Skeletal muscle satellite cell (primary cell): ENCODE measurements at regions not wholly inside any gene's neighbourhood (a gene's known extent, or its start where the extent isn't known, plus 50 kb on each side); places are given as distances from the start of the nearest gene placed in this dataset.

Experiments
- H3K27me3 ChIP-seq: 2 replicates; pipeline ENCODE4 v1.7.0; 2013; ENCODE audit warnings: low read length; ENCODE audit not compliant: control insufficient read depth, insufficient read depth
- H3K36me3 ChIP-seq: 2 replicates; pipeline ENCODE4 v1.7.0; 2013; ENCODE audit warnings: mild to moderate bottlenecking, control low read depth, low read length; ENCODE audit not compliant: insufficient read depth
- H3K4me1 ChIP-seq: 2 replicates; pipeline ENCODE4 v1.7.0; 2013; ENCODE audit warnings: low read length; ENCODE audit not compliant: control insufficient read depth, insufficient read depth
- H3K4me2 ChIP-seq: 2 replicates; pipeline ENCODE4 v1.7.0; 2013; ENCODE audit warnings: mild to moderate bottlenecking, low read length
- H3K4me3 ChIP-seq: 2 replicates; pipeline ENCODE4 v1.7.0; 2013; ENCODE audit warnings: low read length
- H3K9ac ChIP-seq: 2 replicates; pipeline ENCODE4 v1.7.0; 2013; ENCODE audit warnings: mild to moderate bottlenecking, low read depth, low read length, moderate library complexity
- H3K9me3 ChIP-seq: replicated peaks from 2 replicates; pipeline ENCODE4 v1.7.0; 2013; ENCODE audit warnings: mild to moderate bottlenecking, control low read depth, low read length

DNA sequence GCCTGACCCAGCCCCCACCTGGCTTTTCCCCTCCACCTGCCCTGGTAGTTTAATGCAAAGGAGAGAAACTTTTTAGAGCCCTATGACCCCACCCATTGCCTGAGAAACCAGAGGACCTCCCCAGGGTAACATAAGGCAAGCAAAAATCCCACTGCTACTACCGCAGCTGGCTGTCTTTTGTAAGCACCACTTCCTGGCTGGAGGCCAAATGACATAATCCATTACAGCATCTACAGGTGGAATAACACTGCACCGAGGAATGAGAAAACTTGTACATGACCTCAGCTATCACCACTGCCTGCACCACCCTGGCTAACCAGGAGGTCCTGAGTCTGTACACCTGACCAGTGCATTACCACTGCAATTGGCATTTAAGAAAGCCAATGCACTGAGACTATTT is 149.6 kb upstream of the GALNT5 start:
- no peaks in the 10 kb centered on the region for H3K9me3 ChIP-seq
- no peaks in the 10 kb centered on the region for H3K36me3 ChIP-seq
- H3K4me2 ChIP-seq = no peak overlapping the region
- no peak overlapping the region for H3K4me3 ChIP-seq
- H3K4me1 ChIP-seq = no peaks in the 10 kb centered on the region
- no peaks in the 10 kb centered on the region for H3K27me3 ChIP-seq
- no peak overlapping the region for H3K9ac ChIP-seq

DNA sequence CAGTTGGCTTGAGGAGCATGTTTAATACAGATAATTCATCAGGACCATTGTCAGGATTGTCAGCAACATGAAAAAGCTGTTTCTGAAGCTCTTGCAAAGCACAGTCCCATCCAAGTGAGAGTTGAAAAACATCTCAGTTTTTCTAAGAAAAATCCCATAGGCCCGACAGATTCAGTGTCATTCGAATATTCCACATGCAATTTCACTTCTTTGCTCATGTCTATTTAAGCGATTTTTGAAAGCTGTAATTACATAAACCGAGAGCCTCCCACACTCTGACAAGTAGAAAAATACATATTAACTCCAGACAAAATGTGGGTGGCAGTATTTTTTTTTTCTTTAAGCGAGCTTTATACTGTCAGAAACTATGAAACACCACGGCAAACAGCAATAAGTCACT is 134.7 kb upstream of the GALNT5 start:
- no peaks in the 10 kb centered on the region for H3K9me3 ChIP-seq
- H3K4me3 ChIP-seq = no peak overlapping the region
- H3K4me2 ChIP-seq = no peak overlapping the region
- no peak overlapping the region for H3K9ac ChIP-seq
- H3K27me3 ChIP-seq = no peaks in the 10 kb centered on the region
- H3K4me1 ChIP-seq = no peaks in the 10 kb centered on the region
- H3K36me3 ChIP-seq = no peaks in the 10 kb centered on the region

DNA sequence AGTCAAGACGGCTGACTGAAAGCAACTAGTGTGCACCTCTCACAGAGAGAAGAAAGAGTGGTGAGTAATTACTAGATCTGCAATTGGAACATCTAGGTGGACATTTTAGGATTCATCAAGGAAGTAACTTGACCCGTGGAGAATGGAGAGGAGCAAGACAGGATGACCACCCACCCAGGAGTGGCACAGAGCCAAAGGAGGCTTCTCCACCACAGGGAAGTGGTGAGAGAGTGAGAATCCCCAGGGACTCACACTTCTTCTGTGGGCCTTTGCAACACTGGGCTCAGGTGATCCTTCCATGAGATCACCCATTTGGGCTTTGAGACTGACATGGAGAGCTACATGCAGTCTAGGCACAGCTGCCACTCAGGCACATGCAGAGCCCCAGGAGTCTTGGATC is 132.8 kb upstream of the GALNT5 start:
- Histone ChIP-seq H3K36me3 (no peaks in the 10 kb centered on the region), H3K4me2 (no peak overlapping the region), H3K9ac (no peak overlapping the region), H3K4me3 (no peak overlapping the region), H3K27me3 (no peaks in the 10 kb centered on the region), H3K9me3 (no peaks in the 10 kb centered on the region), H3K4me1 (no peaks in the 10 kb centered on the region)

DNA sequence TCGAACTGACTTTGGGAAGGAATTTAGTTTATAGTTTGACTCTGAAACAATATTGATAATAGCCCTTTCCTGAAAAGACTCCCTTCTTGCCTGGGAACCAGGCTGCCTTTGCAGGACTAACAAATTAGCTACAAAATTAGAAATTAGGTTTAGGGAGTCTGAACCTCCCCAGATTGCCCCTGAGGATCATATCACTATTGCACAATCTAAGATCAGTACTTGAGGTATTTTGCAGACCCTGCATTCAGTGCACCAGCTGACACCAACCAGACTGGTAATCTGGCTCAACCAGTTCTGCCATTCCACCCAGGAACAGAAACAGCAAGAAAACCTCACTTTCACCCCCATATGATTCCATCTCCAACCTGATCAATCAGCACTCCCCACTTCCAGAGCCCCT is 131.8 kb upstream of the GALNT5 start:
- no peaks in the 10 kb centered on the region for H3K9me3 ChIP-seq
- no peaks in the 10 kb centered on the region for H3K36me3 ChIP-seq
- no peak overlapping the region for H3K4me3 ChIP-seq
- no peaks in the 10 kb centered on the region for H3K27me3 ChIP-seq
- H3K9ac ChIP-seq = no peak overlapping the region
- no peak overlapping the region for H3K4me2 ChIP-seq
- no peaks in the 10 kb centered on the region for H3K4me1 ChIP-seq

DNA sequence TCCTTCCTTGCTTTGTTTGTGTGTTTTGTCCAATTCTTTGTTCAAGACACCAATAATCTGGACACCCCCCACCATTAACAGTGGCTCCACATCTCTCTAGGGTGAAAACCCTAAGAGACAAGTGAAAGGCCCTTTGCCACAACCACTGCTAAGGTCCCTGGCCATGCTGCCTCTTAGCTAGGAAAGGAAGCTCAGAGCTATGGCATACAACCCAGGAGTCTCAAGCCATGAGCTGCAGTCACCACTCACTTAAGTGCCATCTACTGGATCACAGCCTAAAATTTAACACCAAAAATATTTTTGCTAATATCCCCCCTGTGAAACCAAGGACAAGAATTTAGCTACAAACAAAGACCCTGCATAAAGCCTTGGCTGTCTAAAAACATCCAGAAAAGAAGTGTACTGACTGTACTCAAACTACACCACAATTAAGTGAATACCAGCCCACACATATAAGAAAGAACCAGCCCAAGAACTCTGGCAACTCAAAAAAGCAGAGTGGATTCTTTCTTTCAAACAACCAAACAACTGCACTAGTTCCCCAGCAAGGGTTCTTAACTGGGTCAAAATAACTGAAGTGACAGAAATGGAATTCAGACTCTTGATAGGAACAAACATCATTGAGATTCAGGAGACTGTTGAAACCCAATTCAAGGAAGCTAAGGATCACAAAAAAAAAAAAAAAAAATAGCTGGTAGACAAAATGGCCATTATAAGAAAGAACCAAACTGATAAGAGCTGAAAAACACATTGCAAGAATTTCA is 130.1 kb upstream of the GALNT5 start:
- Histone ChIP-seq H3K4me3 (no peak overlapping the region), H3K9ac (no peak overlapping the region), H3K9me3 (no peaks in the 10 kb centered on the region), H3K27me3 (no peaks in the 10 kb centered on the region), H3K4me1 (no peaks in the 10 kb centered on the region), H3K36me3 (no peaks in the 10 kb centered on the region), H3K4me2 (no peak overlapping the region)

DNA sequence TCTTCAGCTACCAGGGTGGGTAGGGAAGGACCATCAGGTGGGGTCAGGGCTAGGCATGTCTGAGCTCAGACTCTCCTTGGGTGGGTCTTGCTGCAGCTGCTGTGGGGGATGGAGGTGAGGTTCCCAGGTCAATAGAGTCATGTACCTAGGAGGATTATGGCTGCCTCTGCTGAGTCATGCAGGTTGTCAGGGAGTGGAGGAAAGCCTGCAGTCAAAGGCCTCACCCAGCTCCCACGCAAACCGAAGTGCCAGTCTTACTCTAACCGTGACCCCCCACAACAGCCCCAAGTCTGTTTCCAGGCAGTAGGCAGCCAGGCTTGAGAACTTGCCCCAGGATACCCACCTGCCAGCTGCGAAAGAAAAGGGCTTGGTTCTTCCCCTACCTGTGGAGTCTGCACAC is 113.6 kb upstream of the GALNT5 start:
- Histone ChIP-seq H3K27me3 (no peaks in the 10 kb centered on the region), H3K4me1 (no peaks in the 10 kb centered on the region), H3K36me3 (no peaks in the 10 kb centered on the region), H3K9me3 (no peaks in the 10 kb centered on the region), H3K9ac (no peak overlapping the region), H3K4me2 (no peak overlapping the region), H3K4me3 (no peak overlapping the region)

DNA sequence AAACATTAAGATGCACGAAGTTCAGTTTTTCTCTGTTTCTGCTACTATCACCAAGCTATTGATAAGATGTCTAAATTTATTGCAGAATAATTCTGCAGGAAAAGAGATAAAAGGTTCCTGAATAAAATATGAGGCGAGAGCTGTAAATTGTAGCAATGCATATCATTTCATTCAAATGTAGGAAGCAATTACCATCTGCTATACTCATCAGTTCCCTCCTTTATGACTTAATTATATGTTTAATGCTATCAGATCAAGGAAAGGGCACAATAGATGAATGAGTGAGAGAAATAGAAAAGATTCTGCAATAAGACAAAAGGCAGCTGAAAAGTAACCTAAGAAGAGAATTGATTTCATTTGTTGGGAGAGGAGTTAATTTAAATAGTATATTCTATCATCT is 108.2 kb upstream of the GALNT5 start:
- no peak overlapping the region for H3K4me2 ChIP-seq
- no peak overlapping the region for H3K9ac ChIP-seq
- no peaks in the 10 kb centered on the region for H3K9me3 ChIP-seq
- H3K4me3 ChIP-seq = no peak overlapping the region
- peaks cover 11% of the 10 kb centered on the region for H3K4me1 ChIP-seq
- no peaks in the 10 kb centered on the region for H3K27me3 ChIP-seq
- H3K36me3 ChIP-seq = no peaks in the 10 kb centered on the region

DNA sequence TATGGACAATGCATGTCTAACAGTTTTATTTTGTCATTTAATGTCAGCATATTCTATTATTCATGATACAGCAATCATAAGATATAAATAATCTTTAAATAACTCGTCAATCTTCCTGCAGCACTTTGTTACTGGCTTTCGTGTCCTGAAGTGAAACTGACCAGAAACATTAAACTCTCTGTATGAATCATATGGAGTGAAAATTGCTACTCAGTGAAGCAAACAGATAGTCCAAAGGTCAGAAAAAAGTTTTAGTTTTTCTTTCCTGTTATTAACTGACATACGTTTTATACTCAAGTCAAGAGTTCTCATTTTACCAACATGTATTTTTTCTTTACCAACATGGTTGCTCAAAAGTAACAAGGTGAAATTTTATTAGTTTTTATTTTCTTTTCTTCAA is 106.8 kb upstream of the GALNT5 start:
- Histone ChIP-seq H3K36me3 (no peaks in the 10 kb centered on the region), H3K4me2 (peak overlapping the region; percentile 19), H3K4me1 (peaks cover 12% of the 10 kb centered on the region), H3K9ac (peak overlapping the region; percentile 57), H3K9me3 (no peaks in the 10 kb centered on the region), H3K27me3 (no peaks in the 10 kb centered on the region), H3K4me3 (no peak overlapping the region)

DNA sequence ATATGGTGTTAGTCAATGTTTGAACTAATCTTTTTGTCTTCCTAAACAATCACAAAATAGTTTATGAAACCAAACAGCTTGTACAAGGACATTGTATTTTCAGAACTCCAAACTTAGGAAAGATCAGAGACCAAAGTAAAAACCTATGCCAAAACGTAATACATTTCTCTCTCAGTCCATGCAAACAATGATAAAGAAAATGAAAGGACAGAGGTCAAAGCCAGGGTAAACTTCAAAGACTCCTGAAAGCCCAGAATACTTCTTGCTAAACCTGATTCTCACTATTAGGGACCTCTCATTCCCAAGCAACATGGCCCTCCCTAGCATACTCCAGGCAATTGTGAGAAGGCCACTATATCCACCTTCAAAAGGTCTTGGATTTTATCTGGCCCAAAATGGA is 105.1 kb upstream of the GALNT5 start:
- Histone ChIP-seq H3K9me3 (no peaks in the 10 kb centered on the region), H3K4me3 (no peak overlapping the region), H3K36me3 (no peaks in the 10 kb centered on the region), H3K4me2 (no peak overlapping the region), H3K4me1 (peaks cover 18% of the 10 kb centered on the region), H3K9ac (no peak overlapping the region), H3K27me3 (no peaks in the 10 kb centered on the region)

DNA sequence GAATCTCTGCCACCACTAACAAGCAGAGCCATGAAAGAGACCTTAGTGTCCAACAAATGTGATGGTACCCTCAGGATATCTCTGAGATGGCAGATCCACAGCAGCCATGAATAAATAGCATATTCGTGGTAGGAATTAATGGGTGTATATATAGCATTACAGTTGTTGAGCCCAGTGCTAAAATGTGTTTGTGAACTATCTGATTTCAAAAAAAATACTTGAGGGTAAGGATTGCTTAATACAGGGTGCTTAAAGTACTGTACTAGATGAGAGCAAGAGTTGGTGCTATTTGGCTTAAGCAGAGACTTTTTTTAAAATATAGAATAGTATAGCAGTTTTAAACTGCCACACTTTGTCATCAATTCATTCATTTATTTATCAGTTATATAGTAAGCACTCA is 101.5 kb upstream of the GALNT5 start:
- Histone ChIP-seq H3K4me1 (peaks cover 23% of the 10 kb centered on the region), H3K36me3 (no peaks in the 10 kb centered on the region), H3K9me3 (no peaks in the 10 kb centered on the region), H3K9ac (no peak overlapping the region), H3K4me2 (no peak overlapping the region), H3K27me3 (no peaks in the 10 kb centered on the region), H3K4me3 (no peak overlapping the region)

DNA sequence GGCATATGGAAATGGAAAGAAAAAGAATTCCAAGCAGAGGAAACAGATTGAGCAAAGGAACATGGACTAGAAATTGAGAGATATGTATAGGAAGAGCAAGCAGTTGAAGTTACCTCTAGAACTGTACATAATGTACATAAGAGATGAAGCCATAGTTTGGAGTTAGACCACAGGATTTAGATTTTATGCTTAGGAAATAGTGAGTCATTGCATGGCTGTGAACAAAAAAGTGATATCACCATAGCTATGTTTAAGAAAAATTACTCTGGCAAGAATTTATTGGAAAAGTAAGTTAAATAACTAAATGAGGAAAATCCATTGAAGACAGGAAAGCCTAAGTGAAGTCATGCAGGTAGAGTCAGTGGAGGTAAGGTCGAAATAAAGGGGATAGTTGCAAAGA is 99.4 kb upstream of the GALNT5 start:
- H3K4me2 ChIP-seq = peak overlapping the region; percentile 16
- no peaks in the 10 kb centered on the region for H3K9me3 ChIP-seq
- H3K36me3 ChIP-seq = no peaks in the 10 kb centered on the region
- no peak overlapping the region for H3K4me3 ChIP-seq
- H3K4me1 ChIP-seq = peaks cover 18% of the 10 kb centered on the region
- no peaks in the 10 kb centered on the region for H3K27me3 ChIP-seq
- H3K9ac ChIP-seq = no peak overlapping the region

DNA sequence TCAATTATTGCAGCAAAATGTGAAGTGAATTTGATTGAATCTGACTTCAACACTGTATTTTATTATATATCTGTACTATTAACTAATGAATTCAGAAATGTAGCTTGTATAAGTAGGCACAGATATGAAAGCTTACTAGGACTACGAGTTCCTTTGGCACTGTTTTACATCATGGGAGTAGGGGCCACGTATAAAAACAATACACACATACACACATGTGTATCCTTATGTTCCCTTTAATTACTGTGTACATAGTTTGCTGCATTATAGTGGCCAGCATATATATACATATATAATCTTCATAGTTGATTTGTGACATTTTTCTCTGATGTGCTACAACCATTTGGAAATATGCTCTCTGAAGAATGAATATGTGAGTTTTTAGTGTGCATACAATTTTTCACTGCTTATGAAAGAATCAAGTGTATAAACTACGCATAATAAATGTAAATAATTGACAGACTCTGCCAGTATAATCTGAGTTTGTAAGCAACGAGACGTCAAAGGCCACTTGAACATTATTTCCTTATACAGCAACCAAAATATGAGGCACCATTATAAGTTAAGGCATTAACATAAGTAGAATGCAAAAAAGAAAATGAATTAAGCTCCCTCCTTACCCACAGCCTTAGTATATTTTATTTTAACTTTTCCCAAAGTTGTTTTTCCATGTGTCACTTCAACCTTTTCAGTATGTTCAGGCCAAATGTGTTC is 98.1 kb upstream of the GALNT5 start:
- Histone ChIP-seq H3K9me3 (no peaks in the 10 kb centered on the region), H3K4me1 (peaks cover 18% of the 10 kb centered on the region), H3K36me3 (no peaks in the 10 kb centered on the region), H3K4me3 (no peak overlapping the region), H3K4me2 (no peak overlapping the region), H3K9ac (no peak overlapping the region), H3K27me3 (no peaks in the 10 kb centered on the region)
